ENCODE measurements at regions not wholly inside any gene's neighbourhood (a gene's known extent, or its start where the extent isn't known, plus 50 kb on each side); places are given as distances from the start of the nearest gene placed in this dataset.

- CTCF ChIA-PET = no interaction called here
- Histone ChIP-seq H3K27ac (ENCODE audit: extremely low read depth, low read depth, low read length) (no peak overlapping the region), H3K4me3 (ENCODE audit: low read depth, low read length) (no peak overlapping the region), H3K4me1 (ENCODE audit: control insufficient read depth, insufficient read depth, low read length) (peaks cover 12% of the 10 kb centered on the region; the same call in 1 of the 2 replicates), H3K9me3 (ENCODE audit: control insufficient read depth, insufficient read depth, low read depth, low read length) (no peaks in the 10 kb centered on the region), H3K36me3 (ENCODE audit: control insufficient read depth in 2 of 2, insufficient read depth in 1 of 2, low read length in 2 of 2) (no peaks in the 10 kb centered on the region)
- POLR2A ChIA-PET = no interaction called here
- TF ChIP-seq, protein P1, sequence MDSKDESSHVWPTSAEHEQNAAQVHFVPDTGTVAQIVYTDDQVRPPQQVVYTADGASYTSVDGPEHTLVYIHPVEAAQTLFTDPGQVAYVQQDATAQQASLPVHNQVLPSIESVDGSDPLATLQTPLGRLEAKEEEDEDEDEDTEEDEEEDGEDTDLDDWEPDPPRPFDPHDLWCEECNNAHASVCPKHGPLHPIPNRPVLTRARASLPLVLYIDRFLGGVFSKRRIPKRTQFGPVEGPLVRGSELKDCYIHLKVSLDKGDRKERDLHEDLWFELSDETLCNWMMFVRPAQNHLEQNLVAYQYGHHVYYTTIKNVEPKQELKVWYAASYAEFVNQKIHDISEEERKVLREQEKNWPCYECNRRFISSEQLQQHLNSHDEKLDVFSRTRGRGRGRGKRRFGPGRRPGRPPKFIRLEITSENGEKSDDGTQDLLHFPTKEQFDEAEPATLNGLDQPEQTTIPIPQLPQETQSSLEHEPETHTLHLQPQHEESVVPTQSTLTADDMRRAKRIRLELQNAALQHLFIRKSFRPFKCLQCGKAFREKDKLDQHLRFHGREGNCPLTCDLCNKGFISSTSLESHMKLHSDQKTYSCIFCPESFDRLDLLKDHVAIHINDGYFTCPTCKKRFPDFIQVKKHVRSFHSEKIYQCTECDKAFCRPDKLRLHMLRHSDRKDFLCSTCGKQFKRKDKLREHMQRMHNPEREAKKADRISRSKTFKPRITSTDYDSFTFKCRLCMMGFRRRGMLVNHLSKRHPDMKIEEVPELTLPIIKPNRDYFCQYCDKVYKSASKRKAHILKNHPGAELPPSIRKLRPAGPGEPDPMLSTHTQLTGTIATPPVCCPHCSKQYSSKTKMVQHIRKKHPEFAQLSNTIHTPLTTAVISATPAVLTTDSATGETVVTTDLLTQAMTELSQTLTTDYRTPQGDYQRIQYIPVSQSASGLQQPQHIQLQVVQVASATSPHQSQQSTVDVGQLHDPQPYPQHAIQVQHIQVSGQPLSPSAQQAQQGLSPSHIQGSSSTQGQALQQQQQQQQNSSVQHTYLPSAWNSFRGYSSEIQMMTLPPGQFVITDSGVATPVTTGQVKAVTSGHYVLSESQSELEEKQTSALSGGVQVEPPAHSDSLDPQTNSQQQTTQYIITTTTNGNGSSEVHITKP (tag by site-specific recombination; IDR thresholded peaks at IDR 0.05) = no peak
- no peak for TF ChIP-seq ZNF157 (tag by site-specific recombination; IDR thresholded peaks at IDR 0.05)
- TF ChIP-seq ZNF433 (tag by site-specific recombination; IDR thresholded peaks at IDR 0.05; ENCODE audit: low read depth) = no peak
- TF ChIP-seq, protein P2, sequence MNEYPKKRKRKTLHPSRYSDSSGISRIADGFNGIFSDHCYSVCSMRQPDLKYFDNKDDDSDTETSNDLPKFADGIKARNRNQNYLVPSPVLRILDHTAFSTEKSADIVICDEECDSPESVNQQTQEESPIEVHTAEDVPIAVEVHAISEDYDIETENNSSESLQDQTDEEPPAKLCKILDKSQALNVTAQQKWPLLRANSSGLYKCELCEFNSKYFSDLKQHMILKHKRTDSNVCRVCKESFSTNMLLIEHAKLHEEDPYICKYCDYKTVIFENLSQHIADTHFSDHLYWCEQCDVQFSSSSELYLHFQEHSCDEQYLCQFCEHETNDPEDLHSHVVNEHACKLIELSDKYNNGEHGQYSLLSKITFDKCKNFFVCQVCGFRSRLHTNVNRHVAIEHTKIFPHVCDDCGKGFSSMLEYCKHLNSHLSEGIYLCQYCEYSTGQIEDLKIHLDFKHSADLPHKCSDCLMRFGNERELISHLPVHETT (tag by site-specific recombination; IDR thresholded peaks at IDR 0.05) = no peak
- TF ChIP-seq, protein P3, sequence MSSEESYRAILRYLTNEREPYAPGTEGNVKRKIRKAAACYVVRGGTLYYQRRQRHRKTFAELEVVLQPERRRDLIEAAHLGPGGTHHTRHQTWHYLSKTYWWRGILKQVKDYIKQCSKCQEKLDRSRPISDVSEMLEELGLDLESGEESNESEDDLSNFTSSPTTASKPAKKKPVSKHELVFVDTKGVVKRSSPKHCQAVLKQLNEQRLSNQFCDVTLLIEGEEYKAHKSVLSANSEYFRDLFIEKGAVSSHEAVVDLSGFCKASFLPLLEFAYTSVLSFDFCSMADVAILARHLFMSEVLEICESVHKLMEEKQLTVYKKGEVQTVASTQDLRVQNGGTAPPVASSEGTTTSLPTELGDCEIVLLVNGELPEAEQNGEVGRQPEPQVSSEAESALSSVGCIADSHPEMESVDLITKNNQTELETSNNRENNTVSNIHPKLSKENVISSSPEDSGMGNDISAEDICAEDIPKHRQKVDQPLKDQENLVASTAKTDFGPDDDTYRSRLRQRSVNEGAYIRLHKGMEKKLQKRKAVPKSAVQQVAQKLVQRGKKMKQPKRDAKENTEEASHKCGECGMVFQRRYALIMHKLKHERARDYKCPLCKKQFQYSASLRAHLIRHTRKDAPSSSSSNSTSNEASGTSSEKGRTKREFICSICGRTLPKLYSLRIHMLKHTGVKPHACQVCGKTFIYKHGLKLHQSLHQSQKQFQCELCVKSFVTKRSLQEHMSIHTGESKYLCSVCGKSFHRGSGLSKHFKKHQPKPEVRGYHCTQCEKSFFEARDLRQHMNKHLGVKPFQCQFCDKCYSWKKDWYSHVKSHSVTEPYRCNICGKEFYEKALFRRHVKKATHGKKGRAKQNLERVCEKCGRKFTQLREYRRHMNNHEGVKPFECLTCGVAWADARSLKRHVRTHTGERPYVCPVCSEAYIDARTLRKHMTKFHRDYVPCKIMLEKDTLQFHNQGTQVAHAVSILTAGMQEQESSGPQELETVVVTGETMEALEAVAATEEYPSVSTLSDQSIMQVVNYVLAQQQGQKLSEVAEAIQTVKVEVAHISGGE (tag by site-specific recombination; conservative IDR thresholded peaks at IDR 0.05; ENCODE audit: low read depth) = no peak
- no peak for TF ChIP-seq ZNF76 (tag by site-specific recombination; IDR thresholded peaks at IDR 0.05; ENCODE audit: borderline replicate concordance, low read depth)
- no peak for TF ChIP-seq ZNF19 (tag by site-specific recombination; IDR thresholded peaks at IDR 0.05; ENCODE audit: low read depth)
- no peak for TF ChIP-seq ZNF623 (tag by site-specific recombination; IDR thresholded peaks at IDR 0.05)
- no peak for TF ChIP-seq ZNF311 (tag by site-specific recombination; IDR thresholded peaks at IDR 0.05; ENCODE audit: borderline replicate concordance)
- TF ChIP-seq ZNF707 (tag by site-specific recombination; IDR thresholded peaks at IDR 0.05) = no peak
- no peak for TF ChIP-seq ZNF174 (tag by site-specific recombination; IDR thresholded peaks at IDR 0.05)
- no peak for TF ChIP-seq SETDB1 (IDR thresholded peaks at IDR 0.05; ENCODE audit: insufficient read length, low read length)
- TF ChIP-seq TCF7L2 (IDR thresholded peaks at IDR 0.05; ENCODE audit: borderline replicate concordance, low read depth, low read length) = no peak
Observed at GRCh38 chr1:219283541-219283940, 109.9 kb downstream of the LYPLAL1 start.

DNA sequence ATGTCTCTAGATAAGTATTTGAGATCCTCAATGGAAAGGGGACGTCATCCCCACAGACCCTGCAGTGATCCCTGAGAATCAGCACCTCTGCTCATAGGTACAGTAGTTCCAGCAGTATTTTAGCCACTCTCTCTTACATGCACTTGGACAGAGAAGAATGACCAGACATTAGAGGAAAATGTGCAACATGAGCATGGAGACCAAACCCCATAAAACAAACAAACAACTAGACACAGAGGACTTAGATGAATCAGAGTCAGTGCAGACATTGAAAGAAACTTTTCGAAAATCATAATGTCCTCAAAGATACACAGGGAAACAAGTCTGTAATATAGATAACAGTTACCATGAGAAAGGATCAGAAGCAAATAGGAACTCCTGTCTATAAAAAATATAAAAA, 108.2 kb downstream of the LYPLAL1 start:
- Histone ChIP-seq H3K4me1 (ENCODE audit: control insufficient read depth, insufficient read depth, low read length) (peaks cover 12% of the 10 kb centered on the region; the same call in 1 of the 2 replicates), H3K9me3 (ENCODE audit: control insufficient read depth, insufficient read depth, low read depth, low read length) (no peaks in the 10 kb centered on the region), H3K27ac (ENCODE audit: extremely low read depth, low read depth, low read length) (no peak overlapping the region), H3K4me3 (ENCODE audit: low read depth, low read length) (no peak overlapping the region), H3K36me3 (ENCODE audit: control insufficient read depth in 2 of 2, insufficient read depth in 1 of 2, low read length in 2 of 2) (no peaks in the 10 kb centered on the region)
- POLR2A ChIA-PET = no interaction called here
- CTCF ChIA-PET = interaction anchor here (0.6 to 0.7 kb wide), 2 partner anchors 16 to 474 kb away, joined by 3 to 4 read pairs; no protein-coding TSS in a partner anchor
- TF ChIP-seq ZBTB48 (tag by site-specific recombination; IDR thresholded peaks at IDR 0.05) = no peak
- TF ChIP-seq, protein P3 (tag by site-specific recombination; conservative IDR thresholded peaks at IDR 0.05; ENCODE audit: low read depth) = no peak
- no peak for TF ChIP-seq ZNF37A (tag by site-specific recombination; IDR thresholded peaks at IDR 0.05)
- no peak for TF ChIP-seq ZNF792 (tag by site-specific recombination; IDR thresholded peaks at IDR 0.05)
- no peak for TF ChIP-seq ZBTB7A (tag by site-specific recombination; IDR thresholded peaks at IDR 0.05; ENCODE audit: low read depth)
- TF ChIP-seq, protein P4, sequence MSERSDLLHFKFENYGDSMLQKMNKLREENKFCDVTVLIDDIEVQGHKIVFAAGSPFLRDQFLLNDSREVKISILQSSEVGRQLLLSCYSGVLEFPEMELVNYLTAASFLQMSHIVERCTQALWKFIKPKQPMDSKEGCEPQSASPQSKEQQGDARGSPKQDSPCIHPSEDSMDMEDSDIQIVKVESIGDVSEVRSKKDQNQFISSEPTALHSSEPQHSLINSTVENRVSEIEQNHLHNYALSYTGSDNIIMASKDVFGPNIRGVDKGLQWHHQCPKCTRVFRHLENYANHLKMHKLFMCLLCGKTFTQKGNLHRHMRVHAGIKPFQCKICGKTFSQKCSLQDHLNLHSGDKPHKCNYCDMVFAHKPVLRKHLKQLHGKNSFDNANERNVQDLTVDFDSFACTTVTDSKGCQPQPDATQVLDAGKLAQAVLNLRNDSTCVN (tag by site-specific recombination; optimal IDR thresholded peaks at IDR 0.05) = no peak
- no peak for TF ChIP-seq ZNF580 (tag by site-specific recombination; IDR thresholded peaks at IDR 0.05)
- TF ChIP-seq ZFP69B (tag by site-specific recombination; IDR thresholded peaks at IDR 0.05) = no peak
- TF ChIP-seq ZBTB17 (tag by site-specific recombination; IDR thresholded peaks at IDR 0.05) = no peak
- TF ChIP-seq ZNF114 (tag by site-specific recombination; IDR thresholded peaks at IDR 0.05) = no peak
